Small intestine (tissue), 7 donors: ENCODE measurements at regions not wholly inside any gene's neighbourhood (a gene's known extent, or its start where the extent isn't known, plus 50 kb on each side); places are given as distances from the start of the nearest gene placed in this dataset.
A peak's percentile ranks its signal among the peaks of the same experiment; 100 is the strongest.
"Not testable (repeated sequence)": the region's sequence is repeated elsewhere in the genome, so short reads cannot be mapped to it uniquely, and the experiment has no call there.

Source experiments
- DNase-seq, 2 donors: peaks; one replicate each; pipeline versions ENCODE4 v3.0.0 to v3.0.0-alpha.2; 2013
- FAIRE-seq: peaks from 2 replicates; lab custom pipeline; 2012; peaks lifted over from hg19 to GRCh38; lab: Jason Lieb, UNC
- H3K27ac ChIP-seq, 3 donors: one replicate each; pipeline ENCODE4 v1.5.1; 2013; ENCODE audit warnings: low read length in 2 of 3, mild to moderate bottlenecking in 2 of 3, control low read depth in 1 of 3, inconsistent platforms in 1 of 3, low read depth in 1 of 3, moderate library complexity in 1 of 3
- H3K27me3 ChIP-seq, 3 donors: one replicate each; pipeline ENCODE4 v1.6.1; 2013; ENCODE audit warnings: low read length in 3 of 3, inconsistent platforms in 1 of 3; ENCODE audit not compliant: control insufficient read depth in 3 of 3, insufficient read depth in 3 of 3
- H3K36me3 ChIP-seq, 3 donors: one replicate each; pipeline ENCODE4 v1.6.1; 2013; ENCODE audit warnings: low read length in 3 of 3, inconsistent platforms in 1 of 3, low read depth in 1 of 3, mild to moderate bottlenecking in 1 of 3, moderate library complexity in 1 of 3; ENCODE audit not compliant: control insufficient read depth in 3 of 3, insufficient read depth in 2 of 3
- H3K4me1 ChIP-seq, 3 donors: one replicate each; pipeline ENCODE4 v1.6.1; 2013; ENCODE audit warnings: low read length in 2 of 3, inconsistent platforms in 1 of 3, low read depth in 1 of 3, mild to moderate bottlenecking in 1 of 3, moderate library complexity in 1 of 3; ENCODE audit not compliant: control insufficient read depth in 3 of 3, insufficient read depth in 2 of 3
- H3K4me3 ChIP-seq, 3 donors: one replicate each; pipeline ENCODE4 v1.5.1; 2013; ENCODE audit warnings: low read length in 3 of 3, control low read depth in 1 of 3, inconsistent platforms in 1 of 3, low read depth in 1 of 3, mild to moderate bottlenecking in 1 of 3, moderate library complexity in 1 of 3
- H3K9me3 ChIP-seq, 2 donors: one replicate each; pipeline ENCODE4 v1.6.1; 2013; ENCODE audit warnings: low read depth in 1 of 2, low read length in 1 of 2; ENCODE audit not compliant: control insufficient read depth in 2 of 2, insufficient read depth in 1 of 2
- WGBS, 3 donors: extraction: QIAGEN DNeasy Blood & Tissue Kit; methylation state at CpG; one replicate each; pipeline ENCODE4 v1.1.7; 2013; 5-methylcytosine and 5-hydroxymethylcytosine counted together
- donor health status: healthy with polysubstance abuse.
- donor health status: control.
- donor health status: control.
- donor health status: Bipolar disorder and iron deficiency.
- donor health status: healthy.

- FAIRE-seq (no peak), DNase-seq (no peak)
- H3K4me3 ChIP-seq: no peak overlapping the region
- no peaks in the 10 kb centered on the region for H3K27me3 ChIP-seq
- 86 to 88% (median 88%) methylated on average over 2 of the region's 2 CpGs for WGBS, 3 donors
- H3K9me3 ChIP-seq: no peaks in the 10 kb centered on the region
- H3K27ac ChIP-seq: no peak overlapping the region
- no peaks in the 10 kb centered on the region for H3K36me3 ChIP-seq
- no peaks in the 10 kb centered on the region for H3K4me1 ChIP-seq
Observed at GRCh38 chr12:85627584-85627983, 208.6 kb downstream of the RASSF9 start.

GRCh38 chr12:85628562-85628961 lies 207.6 kb downstream of the RASSF9 start:
- H3K4me3 ChIP-seq, H3K4me1 ChIP-seq, DNase-seq, H3K36me3 ChIP-seq, H3K27ac ChIP-seq, H3K9me3 ChIP-seq, H3K27me3 ChIP-seq, FAIRE-seq: not testable (repeated sequence)
- WGBS, 3 donors: 91 to 96% (median 93%) methylated on average over 2 of the region's 2 CpGs

- Histone ChIP-seq H3K27me3 (no peaks in the 10 kb centered on the region), H3K27ac (no peak overlapping the region), H3K9me3 (no peaks in the 10 kb centered on the region), H3K36me3 (no peaks in the 10 kb centered on the region), H3K4me3 (no peak overlapping the region), H3K4me1 (no peaks in the 10 kb centered on the region)
- DNase-seq (no peak), FAIRE-seq (no peak)
- WGBS, 3 donors: 76 to 84% (median 83%) methylated on average over 2 of the region's 2 CpGs
Observed at GRCh38 chr12:85630851-85631250, 205.4 kb downstream of the RASSF9 start.

GRCh38 chr12:85632390-85632789 lies 203.8 kb downstream of the RASSF9 start:
- no peak overlapping the region for H3K4me3 ChIP-seq
- DNase-seq: no peak
- 18 to 24% (median 23%) methylated on average over 2 of the region's 2 CpGs for WGBS, 3 donors
- no peaks in the 10 kb centered on the region for H3K9me3 ChIP-seq
- FAIRE-seq: no peak
- no peaks in the 10 kb centered on the region for H3K36me3 ChIP-seq
- no peaks in the 10 kb centered on the region for H3K4me1 ChIP-seq
- no peak overlapping the region for H3K27ac ChIP-seq
- no peaks in the 10 kb centered on the region for H3K27me3 ChIP-seq

- no peaks in the 10 kb centered on the region for H3K4me1 ChIP-seq
- H3K4me3 ChIP-seq: no peak overlapping the region
- FAIRE-seq (no peak), DNase-seq (no peak)
- WGBS, 3 donors: 67 to 80% (median 68%) methylated on average over 1 of the region's 1 CpG
- no peaks in the 10 kb centered on the region for H3K9me3 ChIP-seq
- no peaks in the 10 kb centered on the region for H3K36me3 ChIP-seq
- no peak overlapping the region for H3K27ac ChIP-seq
- H3K27me3 ChIP-seq: no peaks in the 10 kb centered on the region
Observed at GRCh38 chr12:85633491-85633890, 202.7 kb downstream of the RASSF9 start.

GRCh38 chr12:85639834-85640233 lies 196.4 kb downstream of the RASSF9 start:
- Histone ChIP-seq H3K9me3 (no peaks in the 10 kb centered on the region), H3K27ac (no peak overlapping the region), H3K4me3 (no peak overlapping the region), H3K4me1 (no peaks in the 10 kb centered on the region), H3K36me3 (no peaks in the 10 kb centered on the region), H3K27me3 (no peaks in the 10 kb centered on the region)
- no peak for FAIRE-seq
- WGBS, 3 donors: 70 to 75% (median 75%) methylated on average over 2 of the region's 2 CpGs
- no peak for DNase-seq

GRCh38 chr12:85641796-85642195 lies 194.4 kb downstream of the RASSF9 start:
- Histone ChIP-seq H3K4me3 (no peak overlapping the region), H3K27ac (no peak overlapping the region), H3K36me3 (no peaks in the 10 kb centered on the region), H3K27me3 (no peaks in the 10 kb centered on the region), H3K9me3 (no peaks in the 10 kb centered on the region), H3K4me1 (no peaks in the 10 kb centered on the region)
- no peak for FAIRE-seq
- WGBS, 3 donors: 63 to 64% (median 64%) methylated on average over 2 of the region's 2 CpGs
- DNase-seq: no peak

- 83 to 87% (median 84%) methylated on average over 2 of the region's 2 CpGs for WGBS, 3 donors
- FAIRE-seq (no peak), DNase-seq (no peak)
- no peaks in the 10 kb centered on the region for H3K36me3 ChIP-seq
- no peaks in the 10 kb centered on the region for H3K4me1 ChIP-seq
- H3K4me3 ChIP-seq: no peak overlapping the region
- H3K27ac ChIP-seq: no peak overlapping the region
- no peaks in the 10 kb centered on the region for H3K27me3 ChIP-seq
- no peaks in the 10 kb centered on the region for H3K9me3 ChIP-seq
Observed at GRCh38 chr12:85642288-85642687, 193.9 kb downstream of the RASSF9 start.

- Histone ChIP-seq H3K4me3 (no peak overlapping the region), H3K27me3 (no peaks in the 10 kb centered on the region), H3K27ac (no peak overlapping the region), H3K9me3 (no peaks in the 10 kb centered on the region), H3K36me3 (no peaks in the 10 kb centered on the region), H3K4me1 (no peaks in the 10 kb centered on the region)
- DNase-seq (peak; percentile 15 to 66), FAIRE-seq (no peak)
- WGBS, 3 donors: 67 to 74% (median 72%) methylated on average over 5 of the region's 5 CpGs
Observed at GRCh38 chr12:85642808-85643207, 193.4 kb downstream of the RASSF9 start.
